OCI-LY3 (cell line): ENCODE measurements at regions not wholly inside any gene's neighbourhood (a gene's known extent, or its start where the extent isn't known, plus 50 kb on each side); places are given as distances from the start of the nearest gene placed in this dataset.

Experiments used
- H2AFZ ChIP-seq: fragments of 200-600, 300-600 bp; shearing (Covaris generic); 2 replicates; pipeline ENCODE4 v1.6.0; 2014; ENCODE audit warnings: antibody characterized with exemption, low read depth, low read length
- H3K27ac ChIP-seq: fragments of 200-600, 300-600 bp; sonication (generic); 2 replicates; pipeline ENCODE4 v1.5.1; 2014; ENCODE audit warnings: mild to moderate bottlenecking, low read length, moderate library complexity, mixed read lengths
- H3K27me3 ChIP-seq: fragments of 200-600, 300-600 bp; sonication (generic); 2 replicates; pipeline ENCODE4 v1.6.1; 2014; ENCODE audit warnings: low read depth, low read length, mixed read lengths
- H3K36me3 ChIP-seq: fragments of 200-600, 300-600 bp; sonication (generic); replicated peaks from 2 replicates; pipeline ENCODE3; 2014; ENCODE audit warnings: low read depth, low read length, mixed read lengths
- H3K4me1 ChIP-seq: fragments of 300-600, 200-600 bp; sonication (generic); 2 replicates; pipeline ENCODE4 v1.6.1; 2014; ENCODE audit warnings: low read length, mixed read lengths
- H3K4me2 ChIP-seq: fragments of 200-600, 300-600 bp; sonication (generic); 2 replicates; pipeline ENCODE4 v1.6.1; 2014; ENCODE audit warnings: low read length, mixed read lengths
- H3K4me3 ChIP-seq: fragments of 300-600, 200-600 bp; sonication (generic); 2 replicates; pipeline ENCODE4 v1.5.1; 2014; ENCODE audit warnings: antibody characterized with exemption, mild to moderate bottlenecking, low read length, moderate library complexity
- H3K79me2 ChIP-seq: fragments of 300-600, 200-600 bp; shearing (Covaris generic); 2 replicates; pipeline ENCODE4 v1.6.1; 2014; ENCODE audit warnings: mild to moderate bottlenecking, low read length, mixed read lengths
- H3K9ac ChIP-seq: fragments of 300-600, 200-600 bp; shearing (Covaris generic); 2 replicates; pipeline ENCODE4 v1.6.0; 2014; ENCODE audit warnings: mild to moderate bottlenecking, low read length, moderate library complexity
- H3K9me3 ChIP-seq: fragments of 200-600, 300-600 bp; shearing (Covaris generic); 2 replicates; pipeline ENCODE4 v1.6.1; 2014; ENCODE audit warnings: low read length, mixed read lengths; ENCODE audit not compliant: insufficient read depth
- H4K20me1 ChIP-seq: fragments of 200-600, 300-600 bp; sonication (generic); 2 replicates; pipeline ENCODE4 v1.6.1; 2016; ENCODE audit warnings: low read length, mixed read lengths; ENCODE audit not compliant: insufficient read depth
- EZH2phosphoT487 ChIP-seq: fragments of 200-600 bp; shearing (Covaris generic); IDR thresholded peaks from 2 replicates; pipeline ENCODE4 v1.6.1; 2018; ENCODE audit warnings: antibody characterized with exemption, mixed run types, low read depth
- TF ChIP-seq, protein P1 (sequence below): fragments of 200-600, 300-600 bp; sonication (generic); IDR thresholded peaks from 2 replicates; pipeline ENCODE4 v1.5.1; 2014; ENCODE audit warnings: antibody characterized with exemption, low read length, low read depth

DNA sequence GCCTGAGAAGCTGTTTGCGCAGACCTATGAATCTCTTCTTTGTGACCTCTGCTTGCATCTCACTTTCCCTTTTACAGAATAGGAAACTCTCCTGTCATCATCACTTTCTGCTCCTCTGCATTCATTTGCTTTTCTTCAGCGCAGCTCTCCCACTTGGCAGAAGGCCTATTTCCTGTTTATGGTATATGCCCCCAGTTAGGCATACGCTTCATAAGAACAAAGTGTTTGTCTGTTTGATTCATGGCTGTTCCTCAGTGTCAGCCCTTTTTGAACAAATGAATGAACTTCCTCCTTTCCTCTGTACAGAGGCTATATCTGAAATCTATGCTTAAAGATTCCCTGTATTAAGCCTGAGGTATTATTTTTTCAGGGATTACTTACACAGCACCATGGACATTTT, 1216.9 kb upstream of the GBE1 start:
- Histone ChIP-seq H3K4me2 (no peak overlapping the region), H4K20me1 (no peaks in the 10 kb centered on the region), H3K9me3 (no peaks in the 10 kb centered on the region), H3K27me3 (no peaks in the 10 kb centered on the region), H3K79me2 (no peaks in the 10 kb centered on the region), H3K36me3 (no peaks in the 10 kb centered on the region), H2AFZ (no peak overlapping the region), H3K4me3 (no peak overlapping the region), H3K27ac (no peak overlapping the region), H3K4me1 (no peaks in the 10 kb centered on the region), H3K9ac (no peak overlapping the region)
- TF ChIP-seq EZH2phosphoT487, result no peak
- TF ChIP-seq, protein P1, sequence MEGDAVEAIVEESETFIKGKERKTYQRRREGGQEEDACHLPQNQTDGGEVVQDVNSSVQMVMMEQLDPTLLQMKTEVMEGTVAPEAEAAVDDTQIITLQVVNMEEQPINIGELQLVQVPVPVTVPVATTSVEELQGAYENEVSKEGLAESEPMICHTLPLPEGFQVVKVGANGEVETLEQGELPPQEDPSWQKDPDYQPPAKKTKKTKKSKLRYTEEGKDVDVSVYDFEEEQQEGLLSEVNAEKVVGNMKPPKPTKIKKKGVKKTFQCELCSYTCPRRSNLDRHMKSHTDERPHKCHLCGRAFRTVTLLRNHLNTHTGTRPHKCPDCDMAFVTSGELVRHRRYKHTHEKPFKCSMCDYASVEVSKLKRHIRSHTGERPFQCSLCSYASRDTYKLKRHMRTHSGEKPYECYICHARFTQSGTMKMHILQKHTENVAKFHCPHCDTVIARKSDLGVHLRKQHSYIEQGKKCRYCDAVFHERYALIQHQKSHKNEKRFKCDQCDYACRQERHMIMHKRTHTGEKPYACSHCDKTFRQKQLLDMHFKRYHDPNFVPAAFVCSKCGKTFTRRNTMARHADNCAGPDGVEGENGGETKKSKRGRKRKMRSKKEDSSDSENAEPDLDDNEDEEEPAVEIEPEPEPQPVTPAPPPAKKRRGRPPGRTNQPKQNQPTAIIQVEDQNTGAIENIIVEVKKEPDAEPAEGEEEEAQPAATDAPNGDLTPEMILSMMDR, result no peak

DNA sequence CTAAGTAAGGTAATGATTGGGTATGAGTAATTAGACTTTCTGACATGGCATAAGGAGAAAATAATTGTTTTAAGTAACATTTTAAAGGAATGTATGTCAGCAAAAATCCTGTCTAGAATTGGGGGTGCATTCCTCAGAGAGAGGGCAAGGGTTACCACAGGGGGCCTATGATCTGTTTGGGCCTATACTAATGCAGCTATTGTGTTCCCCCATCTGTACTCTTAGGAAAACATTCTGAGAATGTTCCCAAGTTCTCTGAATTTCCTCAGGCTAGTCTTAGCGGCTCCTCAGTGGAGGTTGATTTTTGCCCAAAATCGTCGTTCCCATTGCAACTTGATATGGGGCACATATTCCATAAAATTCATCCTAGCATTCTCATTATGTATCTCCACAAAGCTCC, 1216.4 kb upstream of the GBE1 start:
- no peaks in the 10 kb centered on the region for H3K36me3 ChIP-seq
- TF ChIP-seq EZH2phosphoT487, result no peak
- H3K4me1 ChIP-seq, result no peaks in the 10 kb centered on the region
- no peak overlapping the region for H3K27ac ChIP-seq
- H3K27me3 ChIP-seq, result no peaks in the 10 kb centered on the region
- H3K9me3 ChIP-seq, result no peaks in the 10 kb centered on the region
- H3K4me3 ChIP-seq, result no peak overlapping the region
- no peak overlapping the region for H2AFZ ChIP-seq
- no peaks in the 10 kb centered on the region for H3K79me2 ChIP-seq
- no peak overlapping the region for H3K4me2 ChIP-seq
- no peak overlapping the region for H3K9ac ChIP-seq
- no peaks in the 10 kb centered on the region for H4K20me1 ChIP-seq

DNA sequence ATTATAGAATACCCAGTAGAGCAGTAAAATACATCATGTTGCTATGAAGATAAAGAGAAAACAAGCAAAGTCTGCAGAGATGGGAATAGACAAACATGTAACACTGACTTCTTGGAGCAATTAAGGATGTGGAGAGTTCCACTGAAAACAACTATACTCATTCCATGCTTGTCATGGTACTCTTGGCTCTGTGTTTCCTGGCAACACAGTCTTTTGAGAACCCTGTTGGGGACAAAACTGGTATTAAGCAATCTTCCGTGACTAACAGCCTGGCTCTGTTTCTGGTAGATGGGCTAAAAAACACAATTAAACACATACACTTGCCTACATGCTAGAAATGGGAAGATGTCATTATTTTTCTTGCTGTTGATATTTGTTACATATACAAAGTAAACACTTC, 1212.3 kb upstream of the GBE1 start:
- Histone ChIP-seq H3K4me1 (no peaks in the 10 kb centered on the region), H3K27me3 (no peaks in the 10 kb centered on the region), H3K4me3 (no peak overlapping the region), H3K79me2 (no peaks in the 10 kb centered on the region), H3K9ac (no peak overlapping the region), H3K27ac (no peak overlapping the region), H3K9me3 (no peaks in the 10 kb centered on the region; the same call in 1 of the 2 replicates), H2AFZ (no peak overlapping the region), H4K20me1 (no peaks in the 10 kb centered on the region), H3K36me3 (no peaks in the 10 kb centered on the region), H3K4me2 (no peak overlapping the region)
- no peak for TF ChIP-seq EZH2phosphoT487
- TF ChIP-seq, protein P1, result no peak

DNA sequence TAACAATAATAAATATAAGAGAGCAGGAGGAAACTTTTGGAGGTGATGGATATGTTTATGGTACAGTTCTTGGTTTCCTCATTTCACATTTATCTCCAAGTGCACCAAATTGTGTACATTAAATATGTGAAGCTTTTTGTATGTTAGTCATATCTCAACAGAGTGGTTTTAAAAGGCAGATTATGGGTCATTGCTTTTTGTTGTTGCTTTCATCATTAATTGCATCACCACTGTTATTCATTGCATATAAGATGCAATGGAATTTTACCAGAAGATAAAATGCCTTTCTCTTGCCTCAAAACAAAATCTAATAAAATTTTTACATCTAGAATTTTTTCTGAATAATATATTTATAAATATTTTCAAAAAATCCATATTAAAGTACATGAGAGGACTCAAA, 1198.9 kb upstream of the GBE1 start:
- no peaks in the 10 kb centered on the region for H3K36me3 ChIP-seq
- H3K9ac ChIP-seq, result no peak overlapping the region
- H4K20me1 ChIP-seq, result no peaks in the 10 kb centered on the region
- TF ChIP-seq, protein P1, result no peak
- no peak for TF ChIP-seq EZH2phosphoT487
- H3K4me3 ChIP-seq, result no peak overlapping the region
- no peaks in the 10 kb centered on the region for H3K79me2 ChIP-seq
- H3K27me3 ChIP-seq, result no peaks in the 10 kb centered on the region
- no peak overlapping the region for H3K27ac ChIP-seq
- H3K9me3 ChIP-seq, result 0 out of 2 replicates have a peak, but pooled peaks cover 2% of the 10 kb centered on the region
- H3K4me2 ChIP-seq, result no peak overlapping the region
- H3K4me1 ChIP-seq, result no peaks in the 10 kb centered on the region
- no peak overlapping the region for H2AFZ ChIP-seq

DNA sequence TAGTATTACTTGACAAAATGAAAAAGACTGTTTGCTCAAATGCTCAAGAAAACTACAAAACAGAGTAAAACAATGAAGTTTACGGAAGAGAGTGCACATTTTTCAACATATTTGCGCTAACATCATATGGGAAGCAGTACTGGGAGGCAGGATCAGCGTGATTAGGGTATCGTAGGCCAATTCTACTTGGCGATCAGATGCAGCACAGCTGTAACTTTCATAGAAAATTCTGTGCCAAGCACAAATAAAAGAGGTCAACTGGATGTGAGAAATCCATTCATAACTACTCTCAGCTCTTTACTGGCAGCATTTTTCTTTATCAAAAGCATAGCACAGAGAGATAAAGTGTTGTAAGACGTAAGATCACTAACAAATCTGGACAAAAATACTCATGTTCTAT, 1196.3 kb upstream of the GBE1 start:
- Histone ChIP-seq H3K9me3 (peaks cover 15% of the 10 kb centered on the region; the same call in 1 of the 2 replicates), H3K9ac (no peak overlapping the region), H3K4me1 (no peaks in the 10 kb centered on the region), H3K27me3 (no peaks in the 10 kb centered on the region), H3K79me2 (no peaks in the 10 kb centered on the region), H3K4me2 (no peak overlapping the region), H2AFZ (no peak overlapping the region), H4K20me1 (no peaks in the 10 kb centered on the region), H3K27ac (no peak overlapping the region), H3K4me3 (no peak overlapping the region), H3K36me3 (peaks cover 6% of the 10 kb centered on the region)
- TF ChIP-seq EZH2phosphoT487, result no peak
- TF ChIP-seq, protein P1, result no peak
